Fibroblast of the aortic adventitia (primary cell): ENCODE measurements at regions not wholly inside any gene's neighbourhood (a gene's known extent, or its start where the extent isn't known, plus 50 kb on each side); places are given as distances from the start of the nearest gene placed in this dataset.

Experiments used
- DNase-seq: peaks from one replicate; pipeline ENCODE4 v3.0.0-alpha.2; 2010; ENCODE audit warnings: low read depth
- H3K4me3 ChIP-seq: 2 replicates; pipeline ENCODE4 v1.5.1; 2011; ENCODE audit warnings: low read depth, mild to moderate bottlenecking, control low read depth, low read length, moderate library complexity
- TF ChIP-seq, protein P1 (sequence below): IDR thresholded peaks from 2 replicates; pipeline ENCODE4 v1.5.1; 2011; ENCODE audit warnings: mild to moderate bottlenecking, low read length, control low read depth, inconsistent platforms; ENCODE audit not compliant: insufficient read depth

DNA sequence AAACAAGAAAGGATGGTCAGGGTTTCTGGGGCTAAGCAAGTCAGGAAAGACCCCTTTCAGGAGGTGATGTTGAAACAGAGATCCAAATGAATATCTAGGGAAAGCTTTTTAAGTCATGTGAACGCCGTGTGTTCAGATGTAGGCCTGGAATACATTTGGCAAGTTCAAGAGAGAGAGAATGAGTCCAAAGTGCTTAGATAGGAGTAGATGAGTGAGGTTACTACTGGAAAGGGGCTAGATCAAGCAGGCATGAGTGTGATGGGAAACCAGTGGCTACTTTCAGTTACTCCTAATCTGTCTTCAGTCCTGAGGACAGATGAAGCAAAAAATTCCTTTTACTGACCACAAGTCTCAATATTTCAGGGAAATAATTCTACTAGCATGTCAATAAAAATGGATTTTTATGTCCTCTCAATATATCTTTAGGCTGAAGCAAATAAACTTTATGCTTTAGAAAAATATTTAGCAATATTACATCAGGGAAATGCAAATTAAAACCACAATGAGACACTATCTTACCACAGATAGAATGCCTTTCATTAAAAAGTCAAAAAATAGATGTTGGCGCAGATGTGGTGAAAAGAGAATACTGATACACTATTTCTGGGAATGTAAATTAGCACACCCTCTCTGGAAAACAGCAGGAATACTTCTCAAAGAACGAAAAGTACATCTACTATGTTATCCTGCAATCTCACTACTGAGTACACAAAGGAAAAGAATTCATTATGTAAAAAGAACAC is 1085.0 kb upstream of the TENM4 start:
- TF ChIP-seq, protein P1, sequence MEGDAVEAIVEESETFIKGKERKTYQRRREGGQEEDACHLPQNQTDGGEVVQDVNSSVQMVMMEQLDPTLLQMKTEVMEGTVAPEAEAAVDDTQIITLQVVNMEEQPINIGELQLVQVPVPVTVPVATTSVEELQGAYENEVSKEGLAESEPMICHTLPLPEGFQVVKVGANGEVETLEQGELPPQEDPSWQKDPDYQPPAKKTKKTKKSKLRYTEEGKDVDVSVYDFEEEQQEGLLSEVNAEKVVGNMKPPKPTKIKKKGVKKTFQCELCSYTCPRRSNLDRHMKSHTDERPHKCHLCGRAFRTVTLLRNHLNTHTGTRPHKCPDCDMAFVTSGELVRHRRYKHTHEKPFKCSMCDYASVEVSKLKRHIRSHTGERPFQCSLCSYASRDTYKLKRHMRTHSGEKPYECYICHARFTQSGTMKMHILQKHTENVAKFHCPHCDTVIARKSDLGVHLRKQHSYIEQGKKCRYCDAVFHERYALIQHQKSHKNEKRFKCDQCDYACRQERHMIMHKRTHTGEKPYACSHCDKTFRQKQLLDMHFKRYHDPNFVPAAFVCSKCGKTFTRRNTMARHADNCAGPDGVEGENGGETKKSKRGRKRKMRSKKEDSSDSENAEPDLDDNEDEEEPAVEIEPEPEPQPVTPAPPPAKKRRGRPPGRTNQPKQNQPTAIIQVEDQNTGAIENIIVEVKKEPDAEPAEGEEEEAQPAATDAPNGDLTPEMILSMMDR, result no peak
- no peak overlapping the region for H3K4me3 ChIP-seq
- no peak for DNase-seq

DNA sequence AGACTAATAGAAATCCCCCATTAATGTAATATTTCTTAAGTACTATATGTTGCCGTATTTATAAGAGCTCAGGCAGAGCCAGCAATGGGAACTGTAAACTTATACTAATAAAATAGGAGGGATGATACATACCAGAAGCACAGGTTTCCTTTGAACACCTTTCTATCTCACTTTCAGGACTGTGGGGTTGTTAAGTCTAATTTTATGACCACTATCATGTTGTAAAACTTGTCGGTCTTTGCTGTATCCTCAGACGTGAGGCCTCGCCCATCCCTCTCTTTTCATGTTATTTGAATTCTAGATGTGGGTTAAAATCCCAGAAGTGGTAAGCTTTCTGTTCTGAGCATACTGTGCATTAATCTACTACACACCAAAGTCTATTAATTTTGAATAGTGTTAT is 1083.5 kb upstream of the TENM4 start:
- TF ChIP-seq, protein P1, result no peak
- no peak overlapping the region for H3K4me3 ChIP-seq
- no peak for DNase-seq

DNA sequence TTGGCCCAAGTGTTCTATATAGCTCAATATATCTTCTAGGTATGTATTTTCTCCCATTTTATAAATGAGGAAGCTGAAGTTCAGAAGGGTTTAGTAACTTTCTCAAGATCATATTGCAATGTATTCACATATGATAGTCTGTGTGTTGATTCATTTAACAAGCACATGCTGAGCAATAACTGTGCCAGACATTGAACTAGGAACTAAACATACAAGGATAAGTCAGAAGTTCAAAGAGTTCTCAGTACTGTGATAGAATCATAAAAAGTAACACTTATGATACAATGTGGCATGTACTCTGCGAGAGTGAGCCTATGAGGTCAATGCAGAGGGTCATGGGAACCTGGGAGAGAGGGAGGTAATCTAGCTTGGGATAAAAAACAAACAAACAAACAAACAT is 1082.2 kb upstream of the TENM4 start:
- DNase-seq, result no peak
- H3K4me3 ChIP-seq, result no peak overlapping the region
- TF ChIP-seq, protein P1, result no peak

DNA sequence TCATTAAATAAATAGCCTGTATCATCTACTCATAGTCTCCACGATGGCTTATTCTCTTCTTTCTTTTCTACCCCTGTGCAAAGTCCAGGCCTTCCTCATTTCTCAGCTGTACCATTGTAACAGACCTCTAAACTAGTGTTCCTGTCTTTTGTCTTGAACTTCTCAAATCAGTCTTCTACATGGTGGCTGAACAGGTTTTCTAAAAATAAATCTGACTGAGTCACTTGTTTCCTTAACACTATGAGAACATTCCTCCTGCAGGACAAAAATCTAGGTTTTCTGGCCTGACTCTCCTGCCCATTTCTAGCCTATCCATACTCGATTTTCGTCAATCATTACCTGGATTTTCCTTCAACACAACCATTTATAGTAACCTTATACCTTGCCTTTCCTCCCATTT is 1080.8 kb upstream of the TENM4 start:
- TF ChIP-seq, protein P1, result no peak
- no peak for DNase-seq

DNA sequence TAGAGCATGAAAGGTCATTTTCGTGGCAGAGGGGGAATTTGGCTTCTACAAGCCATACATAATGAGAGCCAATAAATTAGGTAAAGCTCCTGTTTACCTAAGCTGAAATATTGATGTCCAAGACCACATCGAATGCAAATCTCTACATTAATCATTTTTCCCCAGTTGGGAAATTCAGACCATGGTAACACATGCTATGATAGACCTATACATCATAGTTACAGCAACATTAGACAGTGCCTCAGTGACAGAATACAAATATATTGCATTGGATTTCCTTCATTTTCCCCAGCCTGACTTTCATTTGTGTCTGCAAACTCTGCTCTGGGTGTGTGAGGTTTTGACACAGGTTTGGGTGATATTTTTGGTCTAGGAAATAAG is 1079.7 kb upstream of the TENM4 start:
- TF ChIP-seq, protein P1, result no peak
- no peak overlapping the region for H3K4me3 ChIP-seq
- no peak for DNase-seq

More for the DNA sequence above, 1080.8 kb upstream of the TENM4 start:
- no peak overlapping the region for H3K4me3 ChIP-seq

DNA sequence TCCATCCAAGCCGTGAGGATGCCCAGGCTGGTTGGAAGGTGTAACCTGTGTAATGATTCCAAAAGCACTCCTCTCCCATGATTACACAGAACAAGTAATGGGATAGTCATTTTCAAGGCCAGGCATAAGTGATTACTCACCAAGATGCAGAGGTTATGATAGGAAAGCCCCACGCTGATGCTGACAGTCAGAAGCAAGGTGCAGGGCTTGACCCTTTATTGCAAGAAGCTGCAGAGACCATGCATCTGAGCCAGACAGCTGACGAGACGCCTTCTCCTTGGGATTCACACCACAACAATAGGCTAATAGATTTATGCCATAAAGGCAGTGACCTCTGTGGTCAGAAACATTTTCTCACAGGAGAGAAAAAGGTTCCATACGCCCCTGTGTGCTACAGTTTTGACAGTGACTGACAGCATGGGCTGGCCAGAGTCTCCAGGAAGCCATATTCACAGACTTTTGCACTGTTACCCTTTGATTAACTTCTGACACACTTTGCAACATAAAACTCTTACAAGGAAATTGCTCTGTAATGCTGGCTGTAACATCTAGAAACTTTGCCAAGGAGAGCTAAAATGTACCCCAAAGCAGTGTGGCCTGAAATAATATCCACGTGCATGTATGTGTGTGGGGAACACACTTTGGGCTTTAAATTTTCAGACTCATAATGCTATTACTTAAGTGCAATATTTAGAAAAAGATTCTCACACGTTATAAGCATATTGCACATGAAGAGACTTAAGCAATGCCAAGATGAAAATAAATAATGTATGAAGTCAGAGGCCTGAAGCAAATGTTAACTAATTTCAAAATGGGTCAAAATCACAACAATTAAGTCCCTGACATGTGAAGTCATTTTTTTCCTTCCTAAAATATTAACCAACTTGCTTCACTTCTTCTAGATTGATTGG is 1079.0 kb upstream of the TENM4 start:
- TF ChIP-seq, protein P1, result no peak
- DNase-seq, result no peak
- no peak overlapping the region for H3K4me3 ChIP-seq
